K562 (cell line): ENCODE measurements at regions not wholly inside any gene's neighbourhood (a gene's known extent, or its start where the extent isn't known, plus 50 kb on each side); places are given as distances from the start of the nearest gene placed in this dataset.

Source experiments
- CBFA2T3 ChIP-seq: fragments of 450-650 bp; IDR thresholded peaks from 2 replicates; pipeline ENCODE4 v1.6.1; 2017
- E2F8 ChIP-seq: fragments of 450-650 bp; IDR thresholded peaks from 2 replicates; pipeline ENCODE4 v1.7.1; 2018; ENCODE audit warnings: mild to moderate bottlenecking, low read depth; ENCODE audit not compliant: partially characterized antibody
- FOXP1 ChIP-seq: sonication (generic); formaldehyde crosslinking; IDR thresholded peaks from 2 replicates; pipeline ENCODE4 v1.8.0; 2022; ENCODE audit warnings: mild to moderate bottlenecking, missing genetic modification reagents
- GTF2B ChIP-seq: IDR thresholded peaks from 2 replicates; pipeline ENCODE4 v1.6.1; 2011; ENCODE audit not compliant: insufficient read length; ENCODE audit errors: extremely low read depth
- HDAC1 ChIP-seq, 2 experiments: fragments of 450-650 bp; IDR thresholded peaks; 2 replicates each; pipeline ENCODE4 v1.6.1; 2016 to 2017; ENCODE audit warnings: inconsistent platforms in 1 of 2, mild to moderate bottlenecking in 1 of 2, moderate library complexity in 1 of 2
- HIVEP1 ChIP-seq: fragments of 250-450 bp; sonication (Bioruptor Pico); IDR thresholded peaks from 2 replicates; pipeline ENCODE4 v1.4.0; 2020; ENCODE audit warnings: mild to moderate bottlenecking
- MTA2 ChIP-seq: fragments of 450-650 bp; IDR thresholded peaks from 2 replicates; pipeline ENCODE4 v1.6.1; 2016; ENCODE audit warnings: low read depth
- TEAD4 ChIP-seq, 2 experiments: sonication (generic) in 1 of 2; formaldehyde crosslinking in 1 of 2; IDR thresholded peaks; 2 replicates each; pipeline versions ENCODE4 v1.6.1 to v1.8.0; 2012 to 2022; ENCODE audit warnings: borderline replicate concordance in 1 of 2, inconsistent platforms in 1 of 2, low read length in 1 of 2, mild to moderate bottlenecking in 1 of 2, missing genetic modification reagents in 1 of 2
- TFAP4 ChIP-seq: sonication (generic); formaldehyde crosslinking; IDR thresholded peaks from 2 replicates; pipeline ENCODE4 v1.8.0; 2022; ENCODE audit warnings: missing genetic modification reagents, mild to moderate bottlenecking, moderate library complexity, borderline replicate concordance
- USF2 ChIP-seq: sonication (generic); formaldehyde crosslinking; IDR thresholded peaks from 2 replicates; pipeline ENCODE4 v1.5.0; 2020; ENCODE audit warnings: missing genetic modification reagents
- WHSC1 ChIP-seq: IDR thresholded peaks from one replicate; pipeline ENCODE4 v1.6.1; 2012; ENCODE audit warnings: low read length, control low read depth, inconsistent platforms
- ZNF175 ChIP-seq: fragments of 200-800 bp; sonication (Bioruptor generic); IDR thresholded peaks from 2 replicates; pipeline ENCODE4 v1.6.1; 2016; ENCODE audit warnings: low read depth, mild to moderate bottlenecking, missing genetic modification characterization, missing compliant biosample characterization
- ZNF354B ChIP-seq: fragments of 250-450 bp; sonication (Bioruptor Pico); IDR thresholded peaks from 2 replicates; pipeline ENCODE4 v1.4.0; 2020

- TF ChIP-seq FOXP1 (CRISPR knock-in tag) (no peak), CBFA2T3 (peak; percentile 86), TEAD4 (IDR thresholded peaks at IDR 0.05; ENCODE audit: low read length) (peak; percentile 65), TEAD4 (CRISPR knock-in tag; IDR thresholded peaks at IDR 0.05; ENCODE audit: borderline replicate concordance) (no peak), HDAC1 (IDR thresholded peaks at IDR 0.05) (peak in 1 of 2 experiments; percentile 75; a peak in 1 of 4 replicates), MTA2 (no peak; the same call in 1 of the 2 replicates), HIVEP1 (CRISPR knock-in tag) (no peak), USF2 (no peak), ZNF354B (CRISPR knock-in tag) (no peak), ZNF175 (CRISPR knock-in tag) (no peak), GTF2B (no peak), E2F8 (no peak), WHSC1 (no peak), TFAP4 (CRISPR knock-in tag) (no peak; the same call in 1 of the 2 replicates)
These were observed 250.1 kb upstream of the HES1 start (continued) for GRCh38 chr3:193885832-193886231.
